Prostate gland (tissue), 2 donors: ENCODE measurements at regions not wholly inside any gene's neighbourhood (a gene's known extent, or its start where the extent isn't known, plus 50 kb on each side); places are given as distances from the start of the nearest gene placed in this dataset.

ENCODE experiments used
- DNase-seq: peaks from one replicate; pipeline ENCODE4 v3.0.0-alpha.2; 2019; ENCODE audit warnings: low spot score
- H3K27ac ChIP-seq, 2 donors: fragments of 200-600 bp; sonication (generic); 2 replicates each; pipeline ENCODE4 v1.5.1; 2017 to 2019
- H3K27me3 ChIP-seq: fragments of 200-600 bp; sonication (generic); replicated peaks from 2 replicates; pipeline ENCODE4 v1.5.1; 2019; ENCODE audit not compliant: insufficient read depth
- H3K36me3 ChIP-seq, 2 donors: fragments of 200-600 bp; sonication (generic); 1 replicate in 1 of 2; 2 replicates in 1 of 2; pipeline versions ENCODE4 v1.5.1 to v1.8.1; 2017 to 2019
- H3K4me1 ChIP-seq: fragments of 200-600 bp; sonication (generic); replicated peaks from 2 replicates; pipeline ENCODE4 v1.5.1; 2019
- H3K4me3 ChIP-seq, 2 donors: fragments of 200-600 bp; sonication (generic); 2 replicates each; pipeline ENCODE4 v1.5.1; 2017 to 2019
- H3K9me3 ChIP-seq: fragments of 200-600 bp; sonication (generic); 2 replicates; pipeline ENCODE4 v1.5.1; 2017
- CTCF ChIP-seq, 4 experiments: fragments of 200-600 bp in 2 of 4; fragments of 450-650 bp in 2 of 4; sonication (generic) in 2 of 4; IDR thresholded peaks; 1 replicate in 3 of 4; 2 replicates in 1 of 4; pipeline ENCODE4 v1.5.1; 2016 to 2019; ENCODE audit warnings: antibody characterized with exemption in 4 of 4, mild to moderate bottlenecking in 2 of 4, moderate library complexity in 2 of 4
- POLR2A ChIP-seq: fragments of 450-650 bp; IDR thresholded peaks from one replicate; pipeline ENCODE4 v1.6.1; 2016; ENCODE audit warnings: antibody characterized with exemption, mild to moderate bottlenecking
- POLR2AphosphoS5 ChIP-seq: sonication (generic); formaldehyde crosslinking; IDR thresholded peaks from one replicate; pipeline ENCODE4 v1.6.1; 2017; ENCODE audit warnings: antibody characterized with exemption
- WGBS: methylation state at CpG from one replicate; pipeline ENCODE4 v1.1.5; 2018; 5-methylcytosine and 5-hydroxymethylcytosine counted together
- intact Hi-C: fragments of 100-400 bp; cut with DNase I; formaldehyde crosslinking; loops from one replicate; pipeline ENCODE4 v1.14.2; 2022

DNA sequence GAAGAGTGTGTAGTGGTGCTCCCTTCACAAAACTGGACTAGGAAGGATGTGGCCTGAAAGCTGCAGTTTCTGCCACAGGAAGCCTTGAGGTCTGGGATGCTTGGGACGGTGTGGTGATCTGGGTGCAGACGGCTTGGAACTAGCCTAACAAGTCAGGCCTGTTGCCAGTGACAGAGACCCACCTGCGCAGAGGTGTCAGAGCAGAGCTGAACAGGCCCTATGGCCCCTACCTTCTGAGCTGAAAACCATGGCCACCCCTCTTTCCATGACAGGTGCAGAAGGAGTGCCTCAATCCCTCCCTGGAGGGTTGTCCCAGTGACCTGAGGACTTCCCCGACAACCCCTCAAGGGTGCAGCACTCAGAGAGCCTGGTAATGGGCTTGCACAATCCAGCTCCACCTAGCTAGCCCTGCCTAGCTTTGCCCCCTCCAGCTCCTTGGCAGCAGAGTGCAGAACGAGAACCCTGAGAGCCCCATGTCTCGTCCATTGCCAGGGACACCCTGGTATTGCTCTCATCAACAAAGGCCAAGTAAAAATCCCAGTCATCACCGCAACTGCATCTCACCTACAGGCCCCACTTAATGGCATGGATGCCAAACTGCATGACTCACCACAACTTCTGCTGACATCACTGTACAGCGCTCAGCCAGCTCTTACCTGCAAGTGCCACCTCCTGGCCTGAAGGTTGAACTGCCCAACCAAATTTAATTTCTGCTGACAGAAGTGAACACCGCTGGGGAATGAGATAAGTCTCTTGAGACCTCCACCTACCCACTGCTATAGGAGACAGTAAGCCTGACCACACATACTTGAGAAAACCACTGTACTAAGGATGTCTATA, 563.1 kb downstream of the TFAP2A start:
- peak; percentile 5 for DNase-seq
- H3K9me3 ChIP-seq = no peaks in the 10 kb centered on the region
- 86% methylated on average over 9 of the region's 9 CpGs for WGBS
- no peaks in the 10 kb centered on the region for H3K4me1 ChIP-seq
- TF ChIP-seq CTCF (IDR thresholded peaks at IDR 0.05) (peak in 1 of 4 experiments; percentile 33), POLR2AphosphoS5 (no peak)
- intact Hi-C loops = no loop called here
- H3K27me3 ChIP-seq = no peaks in the 10 kb centered on the region
- no peak overlapping the region for H3K4me3 ChIP-seq
- H3K27ac ChIP-seq = no peak overlapping the region
- no peaks in the 10 kb centered on the region for H3K36me3 ChIP-seq

GRCh38 chr6:9851006-9851405, 563.9 kb downstream of the TFAP2A start:
- no peaks in the 10 kb centered on the region for H3K27me3 ChIP-seq
- intact Hi-C loops = no loop called here
- TF ChIP-seq POLR2AphosphoS5 = no peak
- no peak for TF ChIP-seq POLR2A
- TF ChIP-seq CTCF (IDR thresholded peaks at IDR 0.05) = no peak
- no peaks in the 10 kb centered on the region for H3K9me3 ChIP-seq
- no peak overlapping the region for H3K4me3 ChIP-seq
- H3K4me1 ChIP-seq = no peaks in the 10 kb centered on the region
- H3K36me3 ChIP-seq = no peaks in the 10 kb centered on the region
- 80% methylated on average over 2 of the region's 2 CpGs for WGBS
- H3K27ac ChIP-seq = no peak overlapping the region
- no peak for DNase-seq

- TF ChIP-seq POLR2AphosphoS5 (no peak), POLR2A (no peak), CTCF (IDR thresholded peaks at IDR 0.05) (no peak)
- Histone ChIP-seq H3K27ac (no peak overlapping the region), H3K27me3 (no peaks in the 10 kb centered on the region), H3K4me1 (no peaks in the 10 kb centered on the region), H3K4me3 (no peak overlapping the region), H3K9me3 (no peaks in the 10 kb centered on the region), H3K36me3 (no peaks in the 10 kb centered on the region)
- intact Hi-C loops = no loop called here
- no peak for DNase-seq
- 77% methylated on average over 1 of the region's 1 CpG for WGBS
Measured at GRCh38 chr6:9848094-9848493, 566.8 kb downstream of the TFAP2A start.

DNA sequence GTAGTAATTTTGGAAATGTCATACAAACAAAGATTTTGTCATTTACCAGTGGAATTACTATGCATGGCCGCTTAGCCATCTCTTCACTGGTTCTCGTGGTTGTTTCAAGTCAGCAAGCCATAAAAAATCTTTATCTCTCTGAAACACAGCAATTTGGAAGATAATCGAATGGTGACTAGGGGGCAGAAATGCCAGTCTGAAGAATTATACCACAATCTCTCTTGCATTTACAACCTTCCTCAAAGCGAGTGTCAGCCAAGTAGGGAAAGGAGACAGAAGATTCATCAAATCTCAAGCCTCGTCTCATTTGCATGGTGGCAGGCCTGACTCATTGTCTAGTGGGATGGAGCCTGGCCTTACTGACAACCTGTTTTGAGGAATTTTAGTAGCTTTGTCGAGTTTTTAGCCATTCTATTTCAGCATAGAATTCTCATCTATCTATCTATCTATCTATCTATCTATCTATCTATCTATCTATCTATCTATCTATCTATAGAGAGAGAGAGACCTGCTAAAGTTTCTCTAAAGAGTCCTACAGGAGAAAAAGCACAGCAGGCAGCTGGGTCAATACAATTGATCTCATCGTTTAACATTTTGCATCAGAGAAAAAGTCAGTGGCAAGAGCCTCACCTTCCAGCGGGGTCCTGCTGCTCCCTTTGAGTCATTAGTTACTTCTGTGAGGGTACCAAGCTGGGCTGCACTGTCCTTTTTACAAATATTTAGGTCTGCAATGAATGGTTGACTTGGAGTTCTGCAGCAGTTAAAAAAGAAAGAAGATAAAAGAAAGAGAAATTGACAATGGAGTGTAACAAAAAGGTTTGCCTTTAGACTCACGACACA, 572.8 kb downstream of the TFAP2A start:
- 56% methylated on average over 9 of the region's 9 CpGs for WGBS
- no peaks in the 10 kb centered on the region for H3K27me3 ChIP-seq
- intact Hi-C loops = no loop called here
- H3K4me3 ChIP-seq = no peak overlapping the region
- H3K36me3 ChIP-seq = no peaks in the 10 kb centered on the region
- H3K4me1 ChIP-seq = no peaks in the 10 kb centered on the region
- DNase-seq = no peak
- H3K9me3 ChIP-seq = no peaks in the 10 kb centered on the region
- TF ChIP-seq CTCF (IDR thresholded peaks at IDR 0.05) (no peak), POLR2A (no peak), POLR2AphosphoS5 (no peak)
- H3K27ac ChIP-seq = no peak overlapping the region
